ENCODE measurements at regions not wholly inside any gene's neighbourhood (a gene's known extent, or its start where the extent isn't known, plus 50 kb on each side); places are given as distances from the start of the nearest gene placed in this dataset.
A peak's percentile ranks its signal among the peaks of the same experiment; 100 is the strongest.

DNA sequence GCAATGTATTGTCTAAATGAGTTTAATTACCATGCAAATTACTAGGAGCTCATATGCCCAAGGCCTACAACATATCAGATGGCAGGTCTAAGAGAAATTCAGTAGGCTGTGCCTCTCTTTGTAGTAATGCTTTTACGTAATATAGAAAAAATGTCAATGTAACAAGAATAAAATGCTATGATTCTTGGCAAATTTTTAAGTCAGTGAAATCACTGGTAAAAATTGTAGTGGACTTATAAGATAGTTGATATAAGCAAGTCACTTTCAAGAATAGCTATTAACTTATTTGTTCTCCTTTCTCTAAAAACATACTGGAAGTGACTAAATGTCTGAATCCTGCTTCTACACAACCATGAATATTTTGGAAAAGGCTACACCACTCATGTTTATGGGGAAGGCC lies 707.8 kb downstream of the TUSC7 start:
- ATAC-seq: no peak
- no peaks in the 10 kb centered on the region for H3K27me3 Mint-ChIP-seq
- no peak overlapping the region for H3K27ac ChIP-seq (ENCODE audit: low read depth, low read length)
- CTCF ChIA-PET: no interaction called here
- H3K27me3 ChIP-seq (ENCODE audit: control insufficient read depth in 2 of 2, insufficient read depth in 2 of 2, low read length in 2 of 2): no peaks in the 10 kb centered on the region
- intact Hi-C loops (cut with micrococcal nuclease): no loop called here
- H3K4me1 Mint-ChIP-seq: no peaks in the 10 kb centered on the region
- peaks cover 0 to 10% (median 0%) of the 10 kb centered on the region in 11 donors for H3K9me3 Mint-ChIP-seq
- DNase-seq: no peak
- no peaks in the 10 kb centered on the region for H3K36me3 Mint-ChIP-seq
- H3K27ac Mint-ChIP-seq: no peak overlapping the region
- no peaks in the 10 kb centered on the region for H3K4me1 ChIP-seq (ENCODE audit: control insufficient read depth in 2 of 2, insufficient read depth in 2 of 2, low read length in 2 of 2)
- H3K36me3 ChIP-seq (ENCODE audit: control insufficient read depth in 2 of 3, insufficient read depth in 3 of 3, low read length in 3 of 3): no peaks in the 10 kb centered on the region
- H3K4me3 Mint-ChIP-seq: no peak overlapping the region
- POLR2A ChIA-PET: no interaction called here
- no peak overlapping the region for H3K4me3 ChIP-seq (ENCODE audit: low read length)
- H3K9me3 ChIP-seq (ENCODE audit: control insufficient read depth in 2 of 3, low read length in 3 of 3): no peaks in the 10 kb centered on the region

DNA sequence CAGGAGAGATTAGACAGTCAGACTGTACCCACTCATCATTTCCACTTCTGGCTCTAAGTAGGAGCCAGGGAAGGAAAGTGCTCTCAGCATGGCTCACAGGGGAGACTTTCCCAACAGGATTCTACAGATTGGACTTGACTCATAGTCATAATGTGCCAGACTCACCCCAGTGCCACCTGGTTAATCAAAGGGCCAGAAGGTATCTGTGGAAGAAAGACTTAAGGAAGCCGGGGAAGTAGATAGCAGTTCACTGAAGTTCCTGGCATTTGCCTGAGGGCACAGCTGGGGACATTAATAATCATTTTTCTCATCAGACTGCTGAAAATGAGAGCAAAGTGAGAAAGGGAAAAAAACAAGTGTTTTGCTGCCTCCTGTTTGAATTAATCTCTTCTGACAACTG lies 717.5 kb downstream of the TUSC7 start:
- ChIA-PET POLR2A (no interaction called here), CTCF (no interaction called here)
- no peak overlapping the region for H3K27ac ChIP-seq (ENCODE audit: low read depth, low read length)

DNA sequence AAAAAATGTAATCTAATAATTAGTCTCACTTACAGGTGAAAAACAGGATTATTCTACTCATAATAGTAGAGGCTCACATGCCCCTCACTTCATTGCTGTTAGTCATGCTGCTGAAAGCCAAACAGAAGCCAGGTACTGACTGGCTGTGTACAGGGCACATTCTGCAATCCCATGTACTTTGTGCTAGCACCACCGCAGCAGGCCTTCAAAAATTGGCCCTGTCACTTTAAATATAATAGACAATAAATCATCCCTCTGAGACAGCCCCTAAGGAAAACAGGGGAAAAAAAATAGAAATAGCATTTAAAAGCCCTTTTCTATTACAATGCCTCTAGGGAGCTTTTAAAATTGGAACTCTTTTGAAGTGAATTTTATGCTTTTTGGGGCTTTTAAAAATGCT lies 723.8 kb downstream of the TUSC7 start:
- Histone ChIP-seq H3K36me3 (ENCODE audit: control insufficient read depth in 2 of 3, insufficient read depth in 3 of 3, low read length in 3 of 3) (no peaks in the 10 kb centered on the region), H3K27me3 (ENCODE audit: control insufficient read depth in 2 of 2, insufficient read depth in 2 of 2, low read length in 2 of 2) (no peaks in the 10 kb centered on the region), H3K27ac (ENCODE audit: low read depth, low read length) (no peak overlapping the region), H3K4me3 (ENCODE audit: low read length) (no peak overlapping the region), H3K4me1 (ENCODE audit: control insufficient read depth in 2 of 2, insufficient read depth in 2 of 2, low read length in 2 of 2) (no peaks in the 10 kb centered on the region), H3K9me3 (ENCODE audit: control insufficient read depth in 2 of 3, low read length in 3 of 3) (no peaks in the 10 kb centered on the region)
- ChIA-PET POLR2A (no interaction called here), CTCF (no interaction called here)
- Mint-ChIP-seq H3K36me3 (no peaks in the 10 kb centered on the region), H3K27ac (no peak overlapping the region), H3K27me3 (no peaks in the 10 kb centered on the region), H3K4me3 (no peak overlapping the region), H3K4me1 (no peaks in the 10 kb centered on the region), H3K9me3 (peaks cover 0 to 9% (median 2%) of the 10 kb centered on the region in 11 donors)
- ATAC-seq (no peak), DNase-seq (no peak)
- intact Hi-C loops (cut with micrococcal nuclease): no loop called here

More for the DNA sequence above, 717.5 kb downstream of the TUSC7 start:
- H3K27ac Mint-ChIP-seq: no peak overlapping the region
- H3K9me3 Mint-ChIP-seq: peaks cover 0 to 6% (median 2%) of the 10 kb centered on the region in 11 donors
- no peaks in the 10 kb centered on the region for H3K9me3 ChIP-seq (ENCODE audit: control insufficient read depth in 2 of 3, low read length in 3 of 3)
- DNase-seq: no peak
- H3K27me3 ChIP-seq (ENCODE audit: control insufficient read depth in 2 of 2, insufficient read depth in 2 of 2, low read length in 2 of 2): no peaks in the 10 kb centered on the region
- no peak for ATAC-seq
- no peaks in the 10 kb centered on the region for H3K4me1 ChIP-seq (ENCODE audit: control insufficient read depth in 2 of 2, insufficient read depth in 2 of 2, low read length in 2 of 2)
- intact Hi-C loops (cut with micrococcal nuclease): no loop called here
- H3K4me1 Mint-ChIP-seq: no peaks in the 10 kb centered on the region
- H3K4me3 ChIP-seq (ENCODE audit: low read length): no peak overlapping the region
- no peaks in the 10 kb centered on the region for H3K27me3 Mint-ChIP-seq
- H3K36me3 Mint-ChIP-seq: no peaks in the 10 kb centered on the region
- H3K36me3 ChIP-seq (ENCODE audit: control insufficient read depth in 2 of 3, insufficient read depth in 3 of 3, low read length in 3 of 3): no peaks in the 10 kb centered on the region
- no peak overlapping the region for H3K4me3 Mint-ChIP-seq

DNA sequence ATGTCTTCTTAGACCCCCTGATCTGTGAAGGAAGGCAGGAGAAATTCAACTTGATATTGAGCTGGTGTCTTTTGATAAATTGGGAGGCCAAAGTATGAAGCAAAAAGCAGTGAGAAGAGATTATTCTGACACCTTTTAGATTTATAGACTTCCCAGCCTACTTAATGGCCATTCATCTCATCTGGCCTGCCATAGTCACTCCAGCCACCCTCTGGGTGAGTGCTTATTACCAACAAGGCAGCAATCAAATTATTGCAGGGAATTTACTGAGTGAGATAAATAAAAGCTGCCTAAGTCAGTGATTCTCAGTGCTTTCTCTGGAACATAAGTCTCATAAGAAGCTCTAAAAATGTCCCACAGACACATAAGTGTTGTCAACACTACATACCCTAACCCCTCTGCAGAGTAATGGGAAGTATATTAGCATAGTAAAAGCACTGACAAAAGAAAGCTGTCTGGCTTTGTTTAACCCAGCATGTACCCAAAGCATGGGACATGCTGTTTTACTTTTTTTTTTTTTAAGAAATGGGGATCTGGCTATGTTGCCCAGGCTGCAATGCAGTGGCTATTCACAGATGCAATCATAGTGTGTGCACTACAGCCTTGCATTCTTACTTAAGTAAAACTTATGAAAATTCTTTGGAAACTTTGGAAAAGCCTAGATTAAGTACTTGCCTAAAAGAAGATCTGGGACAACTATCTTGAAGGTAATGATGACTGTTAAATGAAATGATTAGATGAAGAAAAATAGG lies 725.3 kb downstream of the TUSC7 start:
- POLR2A ChIA-PET: no interaction called here
- no peaks in the 10 kb centered on the region for H3K9me3 ChIP-seq (ENCODE audit: control insufficient read depth in 2 of 3, low read length in 3 of 3)
- DNase-seq (no peak), ATAC-seq (no peak)
- no peaks in the 10 kb centered on the region for H3K27me3 ChIP-seq (ENCODE audit: control insufficient read depth in 2 of 2, insufficient read depth in 2 of 2, low read length in 2 of 2)
- CTCF ChIA-PET: no interaction called here
- no peaks in the 10 kb centered on the region for H3K36me3 ChIP-seq (ENCODE audit: control insufficient read depth in 2 of 3, insufficient read depth in 3 of 3, low read length in 3 of 3)
- intact Hi-C loops (cut with micrococcal nuclease): no loop called here
- no peak overlapping the region for H3K4me3 ChIP-seq (ENCODE audit: low read length)
- Mint-ChIP-seq H3K4me1 (no peaks in the 10 kb centered on the region), H3K4me3 (no peak overlapping the region), H3K9me3 (peaks cover 0 to 9% (median 0%) of the 10 kb centered on the region in 11 donors), H3K36me3 (no peaks in the 10 kb centered on the region), H3K27me3 (no peaks in the 10 kb centered on the region), H3K27ac (no peak overlapping the region)
- H3K4me1 ChIP-seq (ENCODE audit: control insufficient read depth in 2 of 2, insufficient read depth in 2 of 2, low read length in 2 of 2): no peaks in the 10 kb centered on the region
- H3K27ac ChIP-seq (ENCODE audit: low read depth, low read length): no peak overlapping the region

DNA sequence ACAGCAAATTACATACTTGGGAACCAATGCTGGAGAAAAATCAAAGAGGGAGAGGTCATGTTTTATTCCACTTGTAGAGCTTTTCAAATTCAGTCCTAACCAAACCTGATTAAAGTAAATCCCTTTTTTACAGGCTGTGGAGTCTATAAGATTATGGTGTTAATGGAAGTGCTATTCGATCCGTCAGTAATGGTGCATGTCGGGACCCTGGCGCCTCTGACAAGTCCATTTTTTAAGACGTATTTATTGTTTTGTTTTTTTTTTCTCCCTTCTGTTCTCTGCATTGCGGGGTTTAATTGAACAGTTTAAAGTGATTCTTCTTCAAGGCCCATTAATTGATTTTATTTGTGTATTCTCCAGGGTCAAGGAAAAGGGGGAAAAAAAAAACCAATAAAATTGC lies 725.9 kb downstream of the TUSC7 start:
- H3K4me1 Mint-ChIP-seq: no peaks in the 10 kb centered on the region
- no peaks in the 10 kb centered on the region for H3K9me3 ChIP-seq (ENCODE audit: control insufficient read depth in 2 of 3, low read length in 3 of 3)
- H3K27me3 ChIP-seq (ENCODE audit: control insufficient read depth in 2 of 2, insufficient read depth in 2 of 2, low read length in 2 of 2): no peaks in the 10 kb centered on the region
- ChIA-PET POLR2A (no interaction called here), CTCF (interaction anchor here (0.7 kb wide), 1 partner anchor 64 kb away, joined by 3 read pairs; no protein-coding TSS in a partner anchor)
- H3K4me1 ChIP-seq (ENCODE audit: control insufficient read depth in 2 of 2, insufficient read depth in 2 of 2, low read length in 2 of 2): no peaks in the 10 kb centered on the region
- intact Hi-C loops (cut with micrococcal nuclease): no loop called here
- no peak overlapping the region for H3K4me3 Mint-ChIP-seq
- no peak overlapping the region for H3K4me3 ChIP-seq (ENCODE audit: low read length)
- DNase-seq (no peak), ATAC-seq (no peak)
- no peak overlapping the region for H3K27ac Mint-ChIP-seq
- no peaks in the 10 kb centered on the region for H3K36me3 ChIP-seq (ENCODE audit: control insufficient read depth in 2 of 3, insufficient read depth in 3 of 3, low read length in 3 of 3)
- peaks cover 0 to 9% (median 0%) of the 10 kb centered on the region in 11 donors for H3K9me3 Mint-ChIP-seq
- H3K27ac ChIP-seq (ENCODE audit: low read depth, low read length): no peak overlapping the region
- H3K36me3 Mint-ChIP-seq: no peaks in the 10 kb centered on the region
- no peaks in the 10 kb centered on the region for H3K27me3 Mint-ChIP-seq

- DNase-seq (no peak), ATAC-seq (peak; percentile 31)
- H3K4me3 Mint-ChIP-seq: no peak overlapping the region
- intact Hi-C loops (cut with micrococcal nuclease): no loop called here
- no peaks in the 10 kb centered on the region for H3K9me3 ChIP-seq (ENCODE audit: control insufficient read depth in 2 of 3, low read length in 3 of 3)
- H3K27ac ChIP-seq (ENCODE audit: low read depth, low read length): no peak overlapping the region
- H3K36me3 ChIP-seq (ENCODE audit: control insufficient read depth in 2 of 3, insufficient read depth in 3 of 3, low read length in 3 of 3): no peaks in the 10 kb centered on the region
- CTCF ChIA-PET: no interaction called here
- no peaks in the 10 kb centered on the region for H3K27me3 Mint-ChIP-seq
- H3K27ac Mint-ChIP-seq: no peak overlapping the region
- peaks cover 0 to 11% (median 0%) of the 10 kb centered on the region in 11 donors for H3K9me3 Mint-ChIP-seq
- no peak overlapping the region for H3K4me3 ChIP-seq (ENCODE audit: low read length)
- H3K36me3 Mint-ChIP-seq: no peaks in the 10 kb centered on the region
- POLR2A ChIA-PET: no interaction called here
- H3K4me1 ChIP-seq (ENCODE audit: control insufficient read depth in 2 of 2, insufficient read depth in 2 of 2, low read length in 2 of 2): no peaks in the 10 kb centered on the region
- H3K4me1 Mint-ChIP-seq: no peaks in the 10 kb centered on the region
- H3K27me3 ChIP-seq (ENCODE audit: control insufficient read depth in 2 of 2, insufficient read depth in 2 of 2, low read length in 2 of 2): no peaks in the 10 kb centered on the region
These were observed 730.2 kb downstream of the TUSC7 start for GRCh38 chr3:117439812-117440211.

DNA sequence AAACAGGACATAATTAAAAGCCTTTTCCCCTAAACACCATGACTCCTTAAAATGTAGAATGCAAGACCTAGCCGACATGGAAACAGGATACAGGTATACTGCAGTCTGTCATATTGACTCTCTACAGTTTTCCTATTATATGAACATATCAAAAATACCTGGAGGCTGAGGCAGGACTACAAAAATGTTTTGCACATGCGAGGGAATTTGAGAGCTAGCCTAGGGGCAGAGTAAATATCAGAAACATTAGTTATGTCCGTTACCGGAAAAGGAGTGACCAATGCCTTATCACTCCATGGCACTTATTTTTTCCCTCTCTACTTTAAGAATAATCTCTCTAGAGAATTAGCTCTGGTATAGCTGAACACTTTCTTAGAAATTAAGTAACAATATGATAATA lies 732.3 kb downstream of the TUSC7 start:
- ATAC-seq: no peak
- intact Hi-C loops (cut with micrococcal nuclease): no loop called here
- no peaks in the 10 kb centered on the region for H3K27me3 Mint-ChIP-seq
- no peak for DNase-seq
- CTCF ChIA-PET: no interaction called here
- H3K9me3 Mint-ChIP-seq: peaks cover 0 to 9% (median 0%) of the 10 kb centered on the region in 11 donors
- H3K27me3 ChIP-seq (ENCODE audit: control insufficient read depth in 2 of 2, insufficient read depth in 2 of 2, low read length in 2 of 2): no peaks in the 10 kb centered on the region
- no peak overlapping the region for H3K4me3 ChIP-seq (ENCODE audit: low read length)
- H3K27ac Mint-ChIP-seq: no peak overlapping the region
- no peak overlapping the region for H3K27ac ChIP-seq (ENCODE audit: low read depth, low read length)
- H3K4me1 ChIP-seq (ENCODE audit: control insufficient read depth in 2 of 2, insufficient read depth in 2 of 2, low read length in 2 of 2): no peaks in the 10 kb centered on the region
- no peaks in the 10 kb centered on the region for H3K9me3 ChIP-seq (ENCODE audit: control insufficient read depth in 2 of 3, low read length in 3 of 3)
- H3K4me3 Mint-ChIP-seq: no peak overlapping the region
- H3K36me3 Mint-ChIP-seq: no peaks in the 10 kb centered on the region
- POLR2A ChIA-PET: no interaction called here
- no peaks in the 10 kb centered on the region for H3K4me1 Mint-ChIP-seq
- no peaks in the 10 kb centered on the region for H3K36me3 ChIP-seq (ENCODE audit: control insufficient read depth in 2 of 3, insufficient read depth in 3 of 3, low read length in 3 of 3)

Measured in naive thymus-derived CD4-positive, alpha-beta T cell (primary cell).